GM10248 (cell line): ENCODE measurements at regions not wholly inside any gene's neighbourhood (a gene's known extent, or its start where the extent isn't known, plus 50 kb on each side); places are given as distances from the start of the nearest gene placed in this dataset.

Source experiments
- CTCF ChIA-PET: fragments of 300-600 bp; sonication (Branson Sonifier 250); formaldehyde crosslinking; extraction: SDS; loops from one replicate; lab custom pipeline; 2021; ENCODE audit warnings: antibody characterized with exemption; lab: Yijun Ruan, JAX
- POLR2A ChIA-PET: fragments of 350-650 bp; sonication (Branson Sonifier 250); formaldehyde crosslinking; extraction: SDS; loops from one replicate; lab custom pipeline; 2020; ENCODE audit warnings: antibody characterized with exemption; lab: Yijun Ruan, JAX
- DNase-seq: peaks from one replicate; pipeline ENCODE4 v3.0.0; 2012; ENCODE audit errors: extremely low spot score
- TF ChIP-seq, protein P1 (sequence below): IDR thresholded peaks from 2 replicates; pipeline ENCODE4 v1.5.1; 2012; ENCODE audit warnings: mild to moderate bottlenecking, low read depth; ENCODE audit errors: extremely low read depth, missing control alignments, control extremely low read depth

DNA sequence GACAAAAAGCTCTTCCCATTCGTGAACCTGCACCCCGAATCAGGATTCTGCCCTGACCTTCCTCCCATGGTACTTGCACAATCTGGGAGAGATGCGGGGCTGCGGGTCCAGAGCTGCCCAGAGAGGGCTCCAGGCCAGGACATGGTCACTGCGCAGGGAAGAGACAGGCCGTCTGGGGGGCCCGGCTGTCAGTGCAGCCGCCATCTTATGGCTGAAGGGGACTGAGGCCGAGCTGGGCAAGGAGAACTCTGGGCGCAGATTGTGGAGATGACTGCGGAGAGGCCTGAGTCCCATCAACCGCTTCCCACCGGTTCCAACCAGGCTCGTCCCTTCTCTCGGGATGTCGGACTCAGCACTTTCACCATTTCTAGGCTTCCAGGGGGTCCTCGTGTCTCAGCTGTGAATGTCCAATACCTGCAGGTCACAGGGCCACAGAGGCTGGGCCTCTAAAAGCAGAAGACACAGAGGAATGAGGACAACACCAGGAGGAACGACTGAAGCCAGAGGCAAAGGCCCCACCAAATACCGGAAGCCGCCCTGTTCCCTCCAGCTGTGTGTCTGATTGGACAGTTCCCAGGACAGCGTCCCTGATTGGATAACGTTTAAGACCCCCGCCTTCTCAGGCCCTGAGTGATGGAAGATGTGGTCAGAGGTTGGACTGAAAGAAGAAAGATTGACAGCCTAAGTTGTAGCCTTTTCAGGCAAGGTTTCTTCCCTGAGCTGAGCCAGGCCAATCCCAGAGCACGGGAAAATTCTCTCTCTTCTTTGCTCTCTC is 117.1 kb upstream of the ZNF91 start:
- ChIA-PET CTCF (no interaction called here), POLR2A (no interaction called here)
- TF ChIP-seq, protein P1, sequence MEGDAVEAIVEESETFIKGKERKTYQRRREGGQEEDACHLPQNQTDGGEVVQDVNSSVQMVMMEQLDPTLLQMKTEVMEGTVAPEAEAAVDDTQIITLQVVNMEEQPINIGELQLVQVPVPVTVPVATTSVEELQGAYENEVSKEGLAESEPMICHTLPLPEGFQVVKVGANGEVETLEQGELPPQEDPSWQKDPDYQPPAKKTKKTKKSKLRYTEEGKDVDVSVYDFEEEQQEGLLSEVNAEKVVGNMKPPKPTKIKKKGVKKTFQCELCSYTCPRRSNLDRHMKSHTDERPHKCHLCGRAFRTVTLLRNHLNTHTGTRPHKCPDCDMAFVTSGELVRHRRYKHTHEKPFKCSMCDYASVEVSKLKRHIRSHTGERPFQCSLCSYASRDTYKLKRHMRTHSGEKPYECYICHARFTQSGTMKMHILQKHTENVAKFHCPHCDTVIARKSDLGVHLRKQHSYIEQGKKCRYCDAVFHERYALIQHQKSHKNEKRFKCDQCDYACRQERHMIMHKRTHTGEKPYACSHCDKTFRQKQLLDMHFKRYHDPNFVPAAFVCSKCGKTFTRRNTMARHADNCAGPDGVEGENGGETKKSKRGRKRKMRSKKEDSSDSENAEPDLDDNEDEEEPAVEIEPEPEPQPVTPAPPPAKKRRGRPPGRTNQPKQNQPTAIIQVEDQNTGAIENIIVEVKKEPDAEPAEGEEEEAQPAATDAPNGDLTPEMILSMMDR = no peak
- DNase-seq = no peak

DNA sequence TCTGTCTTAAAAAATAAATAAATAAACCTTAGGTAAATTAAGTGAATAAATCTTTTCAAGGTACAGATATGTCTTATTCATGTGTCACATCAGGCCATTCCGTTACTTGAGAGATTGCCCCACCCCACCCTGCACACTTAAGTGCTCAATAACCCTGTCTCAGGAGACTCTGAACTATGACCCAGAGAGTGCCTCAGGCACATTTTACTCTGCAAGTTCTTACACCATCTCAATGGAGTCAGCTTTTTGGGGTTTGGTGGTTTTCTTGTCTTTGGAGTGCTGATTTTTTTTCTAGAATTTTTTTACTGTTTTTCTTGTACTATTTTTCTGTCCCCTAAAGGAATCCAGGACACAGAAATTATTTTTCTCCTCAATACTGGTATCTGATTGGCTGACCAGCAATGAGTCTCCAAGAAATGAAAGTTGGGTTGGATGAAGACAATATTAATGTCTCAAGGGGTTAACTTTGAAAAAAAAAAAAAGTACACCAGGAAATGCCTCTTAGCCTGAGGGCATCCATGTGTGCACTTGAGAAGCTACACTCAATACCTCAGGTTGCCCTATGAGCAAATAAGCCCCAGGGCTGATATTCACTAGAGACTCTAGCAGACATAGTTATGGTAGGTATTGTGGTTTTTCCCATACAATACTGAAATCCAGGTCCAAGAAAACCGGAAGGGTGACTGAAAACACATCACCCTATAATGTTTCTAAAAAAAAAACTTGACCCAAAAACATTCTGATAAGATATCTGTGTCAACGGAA is 114.6 kb upstream of the ZNF91 start:
- no peak for DNase-seq
- ChIA-PET POLR2A (no interaction called here), CTCF (no interaction called here)
- TF ChIP-seq, protein P1 = no peak

DNA sequence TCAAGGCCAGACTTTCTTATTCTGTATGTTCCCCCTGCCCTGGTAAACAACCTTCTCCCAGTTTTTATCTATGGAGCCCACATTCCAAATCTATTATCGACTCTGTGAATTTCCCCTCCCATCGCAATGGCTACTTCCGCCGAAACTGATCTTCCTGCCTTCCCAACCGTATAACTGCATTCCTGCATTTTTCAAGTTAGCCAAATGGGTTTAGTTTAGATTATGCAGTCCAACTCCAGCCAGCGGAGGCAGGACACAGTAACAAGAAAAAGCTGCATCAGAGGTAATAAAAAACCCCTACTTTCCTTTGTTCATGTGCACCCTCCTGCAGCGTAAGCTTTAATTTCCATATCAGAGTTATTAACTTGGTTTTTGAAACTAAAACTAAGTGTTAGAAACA is 112.2 kb upstream of the ZNF91 start:
- DNase-seq = no peak
- POLR2A ChIA-PET = interaction anchor here (0.5 kb wide), 1 partner anchor 539 kb away, joined by 6 read pairs; no protein-coding TSS in a partner anchor
- CTCF ChIA-PET = no interaction called here
- TF ChIP-seq, protein P1 = no peak

DNA sequence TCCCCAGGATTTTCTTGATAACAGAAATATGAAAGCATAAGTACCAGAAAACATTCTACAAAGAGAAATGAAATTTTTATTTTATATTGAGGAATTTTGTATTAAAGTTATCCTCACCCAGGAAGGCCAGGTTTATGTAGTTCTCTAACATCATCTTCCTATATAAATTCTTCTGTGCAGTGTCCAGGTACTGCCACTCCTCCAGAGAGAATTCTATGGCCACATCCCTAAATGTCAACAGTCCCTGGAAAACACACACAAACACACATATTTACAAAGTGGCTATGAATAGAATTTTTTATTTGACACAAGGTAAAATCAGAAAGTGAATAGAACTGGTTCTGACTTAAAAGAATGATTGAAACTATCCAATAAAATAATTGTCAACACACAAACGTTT is 110.5 kb upstream of the ZNF91 start:
- ChIA-PET POLR2A (no interaction called here), CTCF (no interaction called here)
- no peak for DNase-seq
- TF ChIP-seq, protein P1 = no peak

DNA sequence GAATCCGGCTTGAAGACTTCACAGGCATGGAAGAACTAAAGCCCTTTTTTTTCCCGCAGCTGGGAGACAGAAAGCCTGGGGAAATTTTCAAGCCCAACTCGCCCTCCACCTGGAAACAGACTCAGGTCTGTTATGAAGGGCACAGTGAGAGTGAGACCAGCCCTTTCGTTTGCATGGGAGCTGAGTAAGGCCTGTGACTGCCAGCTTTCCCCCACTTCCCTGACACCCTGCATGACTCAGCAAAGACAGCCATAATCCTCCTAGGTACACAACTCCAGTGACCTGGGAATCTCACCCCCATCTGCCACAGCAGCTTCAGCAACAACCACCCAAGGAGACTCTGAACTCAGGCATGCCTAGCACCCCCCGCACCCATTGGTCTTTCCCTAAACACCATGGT is 87.6 kb upstream of the ZNF91 start:
- ChIA-PET CTCF (no interaction called here), POLR2A (no interaction called here)
- TF ChIP-seq, protein P1 = no peak
- DNase-seq = no peak

DNA sequence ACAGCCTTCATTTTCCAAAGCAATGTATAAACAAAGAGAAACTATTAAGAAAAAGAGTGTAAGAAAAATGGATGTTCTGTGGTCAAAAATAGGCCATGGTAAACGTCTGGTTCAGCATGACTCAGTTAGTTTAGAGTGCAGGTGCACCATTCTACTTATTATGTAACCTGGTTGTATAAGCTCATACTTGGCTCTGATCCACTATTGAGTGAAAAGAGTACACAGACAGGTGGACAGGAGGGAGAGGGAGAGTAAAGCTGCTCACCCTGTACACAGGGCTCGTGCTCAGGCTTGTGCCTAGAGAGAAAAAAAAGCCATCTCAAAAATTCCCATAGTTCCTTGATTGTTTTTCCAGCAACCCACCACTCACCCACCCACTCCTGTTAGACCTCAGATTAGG is 85.8 kb upstream of the ZNF91 start:
- ChIA-PET POLR2A (no interaction called here), CTCF (no interaction called here)
- TF ChIP-seq, protein P1 = no peak
- DNase-seq = no peak
